Tibial nerve (tissue), 4 donors: ENCODE measurements at regions not wholly inside any gene's neighbourhood (a gene's known extent, or its start where the extent isn't known, plus 50 kb on each side); places are given as distances from the start of the nearest gene placed in this dataset.

Experiments used
- DNase-seq, 2 donors: peaks; one replicate each; pipeline ENCODE4 v3.0.0-alpha.2; 2019; ENCODE audit warnings: low spot score in 2 of 2
- H3K27ac ChIP-seq, 4 donors: fragments of 200-600 bp; sonication (generic) in 3 of 4; one replicate each; pipeline ENCODE4 v1.5.1; 2017 to 2019; ENCODE audit warnings: mild to moderate bottlenecking in 1 of 4
- H3K27me3 ChIP-seq, 2 donors: fragments of 200-600 bp; sonication (generic) in 1 of 2; one replicate each; pipeline versions ENCODE4 v1.5.1 to v1.6.0; 2017 to 2019
- H3K36me3 ChIP-seq, 3 donors: fragments of 200-600 bp; sonication (generic); one replicate each; pipeline ENCODE4 v1.5.1; 2018 to 2019
- H3K4me1 ChIP-seq, 4 donors: fragments of 200-600 bp; sonication (generic) in 3 of 4; one replicate each; pipeline ENCODE4 v1.5.1; 2017 to 2019
- H3K4me3 ChIP-seq, 4 donors: fragments of 200-600 bp; sonication (generic) in 3 of 4; one replicate each; pipeline ENCODE4 v1.5.1; 2017 to 2019; ENCODE audit warnings: mild to moderate bottlenecking in 1 of 4, moderate library complexity in 1 of 4
- H3K9me3 ChIP-seq, 4 donors: fragments of 200-600 bp; sonication (generic) in 3 of 4; one replicate each; pipeline ENCODE4 v1.5.1; 2017 to 2019
- CTCF ChIP-seq, 5 experiments: fragments of 200-600 bp in 3 of 5; fragments of 450-650 bp in 2 of 5; sonication (generic) in 3 of 5; IDR thresholded peaks; one replicate each; pipeline ENCODE4 v1.5.1; 2016 to 2019; ENCODE audit warnings: antibody characterized with exemption in 5 of 5, mild to moderate bottlenecking in 3 of 5, moderate library complexity in 2 of 5
- EP300 ChIP-seq, 2 donors: sonication (generic); formaldehyde crosslinking; IDR thresholded peaks; one replicate each; pipeline ENCODE4 v1.6.1; 2017; ENCODE audit warnings: antibody characterized with exemption in 2 of 2, mild to moderate bottlenecking in 1 of 2
- POLR2A ChIP-seq, 2 donors: fragments of 450-650 bp; IDR thresholded peaks; one replicate each; pipeline ENCODE4 v1.6.1; 2017; ENCODE audit warnings: antibody characterized with exemption in 2 of 2, mild to moderate bottlenecking in 2 of 2, moderate library complexity in 2 of 2
- WGBS, 2 donors: methylation state at CpG; one replicate each; pipeline ENCODE4 v1.1.5; 2018; 5-methylcytosine and 5-hydroxymethylcytosine counted together

GRCh38 chr15:38672814-38673670 is 108.4 kb upstream of the RASGRP1 start:
- TF ChIP-seq CTCF (IDR thresholded peaks at IDR 0.05) (no peak), EP300 (IDR thresholded peaks at IDR 0.05) (no peak), POLR2A (IDR thresholded peaks at IDR 0.05) (no peak)
- no peaks in the 10 kb centered on the region for H3K36me3 ChIP-seq
- no peak overlapping the region for H3K4me3 ChIP-seq
- no peak overlapping the region for H3K27ac ChIP-seq
- WGBS, 2 donors: 80% methylated on average over 14 of the region's 14 CpGs
- H3K4me1 ChIP-seq: no peaks in the 10 kb centered on the region
- no peak for DNase-seq
- H3K9me3 ChIP-seq: no peaks in the 10 kb centered on the region
- H3K27me3 ChIP-seq: no peaks in the 10 kb centered on the region

- Histone ChIP-seq H3K4me1 (no peaks in the 10 kb centered on the region), H3K27me3 (no peaks in the 10 kb centered on the region), H3K4me3 (no peak overlapping the region), H3K36me3 (no peaks in the 10 kb centered on the region), H3K27ac (no peak overlapping the region), H3K9me3 (no peaks in the 10 kb centered on the region)
- TF ChIP-seq CTCF (IDR thresholded peaks at IDR 0.05) (no peak), POLR2A (IDR thresholded peaks at IDR 0.05) (no peak), EP300 (IDR thresholded peaks at IDR 0.05) (no peak)
- WGBS, 2 donors: 86 to 89% methylated on average over 4 of the region's 4 CpGs
- no peak for DNase-seq
Measured at GRCh38 chr15:38674448-38674847, 109.8 kb upstream of the RASGRP1 start.

- no peak overlapping the region for H3K27ac ChIP-seq
- H3K27me3 ChIP-seq: no peaks in the 10 kb centered on the region
- no peak for DNase-seq
- 94 to 95% methylated on average over 2 of the region's 2 CpGs for WGBS, 2 donors
- no peaks in the 10 kb centered on the region for H3K9me3 ChIP-seq
- no peak for TF ChIP-seq CTCF (IDR thresholded peaks at IDR 0.05)
- no peak for TF ChIP-seq POLR2A (IDR thresholded peaks at IDR 0.05)
- no peak for TF ChIP-seq EP300 (IDR thresholded peaks at IDR 0.05)
- no peaks in the 10 kb centered on the region for H3K4me1 ChIP-seq
- H3K4me3 ChIP-seq: no peak overlapping the region
- H3K36me3 ChIP-seq: no peaks in the 10 kb centered on the region
Measured at GRCh38 chr15:38678281-38678680, 113.7 kb upstream of the RASGRP1 start.

- WGBS, 2 donors: 94 to 95% methylated on average over 5 of the region's 5 CpGs
- Histone ChIP-seq H3K36me3 (no peaks in the 10 kb centered on the region), H3K9me3 (no peaks in the 10 kb centered on the region), H3K4me3 (no peak overlapping the region), H3K27me3 (no peaks in the 10 kb centered on the region), H3K4me1 (no peaks in the 10 kb centered on the region), H3K27ac (no peak overlapping the region)
- TF ChIP-seq POLR2A (IDR thresholded peaks at IDR 0.05): no peak
- no peak for TF ChIP-seq EP300 (IDR thresholded peaks at IDR 0.05)
- no peak for TF ChIP-seq CTCF (IDR thresholded peaks at IDR 0.05)
- DNase-seq: no peak
Measured at GRCh38 chr15:38680775-38681174, 116.2 kb upstream of the RASGRP1 start.

GRCh38 chr15:38682363-38682762 is 117.7 kb upstream of the RASGRP1 start:
- Histone ChIP-seq H3K27ac (no peak overlapping the region), H3K4me3 (no peak overlapping the region), H3K27me3 (no peaks in the 10 kb centered on the region), H3K4me1 (no peaks in the 10 kb centered on the region), H3K9me3 (no peaks in the 10 kb centered on the region), H3K36me3 (no peaks in the 10 kb centered on the region)
- DNase-seq: no peak
- TF ChIP-seq POLR2A (IDR thresholded peaks at IDR 0.05) (no peak), CTCF (IDR thresholded peaks at IDR 0.05) (no peak), EP300 (IDR thresholded peaks at IDR 0.05) (no peak)
- WGBS, 2 donors: 77 to 83% methylated on average over 3 of the region's 3 CpGs
